NCI-H187 (cell line): ENCODE measurements at regions not wholly inside any gene's neighbourhood (a gene's known extent, or its start where the extent isn't known, plus 50 kb on each side); places are given as distances from the start of the nearest gene placed in this dataset.

Source experiments
- DNase-seq, 2 experiments: peaks; one replicate each; lab custom pipeline; 2025; lab: John Stamatoyannopoulos, UW

- DNase-seq = no peak
Measured at GRCh38 chr6:44636561-44637248, 249.2 kb downstream of the CDC5L start.

DNA sequence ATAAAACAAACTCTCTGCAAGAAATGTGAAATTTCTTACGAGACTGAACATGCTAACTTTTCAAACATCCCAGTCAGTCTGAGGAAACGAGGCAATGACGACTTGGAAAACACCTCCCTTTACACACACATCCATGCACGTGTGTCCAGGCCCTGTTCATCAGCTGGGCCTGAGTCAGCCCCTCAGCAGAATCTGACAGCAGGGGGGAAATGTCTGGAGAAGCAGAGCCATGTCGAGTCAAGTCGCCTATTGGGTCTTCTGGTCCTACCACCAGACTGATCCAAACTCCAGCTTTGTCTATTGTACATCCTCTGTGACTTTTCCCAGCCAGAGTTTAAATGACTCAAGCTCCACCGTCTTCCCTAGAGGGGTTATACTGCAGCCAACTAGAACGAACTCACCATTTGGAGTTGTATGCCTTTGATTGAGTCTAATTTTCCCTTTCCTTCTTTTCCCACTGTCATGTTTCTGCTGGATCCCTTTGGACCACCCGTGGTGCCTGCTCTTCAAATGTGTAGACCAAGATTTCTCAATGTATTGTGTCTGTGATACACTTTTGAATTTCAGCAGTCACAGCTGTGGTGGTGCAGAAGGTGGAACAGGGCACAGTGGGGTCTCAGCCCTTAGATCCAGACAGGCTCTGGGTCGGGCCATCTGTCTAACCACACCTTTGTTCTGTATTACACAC lies 254.0 kb downstream of the CDC5L start:
- DNase-seq = no peak

- DNase-seq = no peak
Measured at GRCh38 chr6:44642349-44642748, 254.8 kb downstream of the CDC5L start.

GRCh38 chr6:44642870-44643522 lies 255.5 kb downstream of the CDC5L start:
- DNase-seq = no peak

DNA sequence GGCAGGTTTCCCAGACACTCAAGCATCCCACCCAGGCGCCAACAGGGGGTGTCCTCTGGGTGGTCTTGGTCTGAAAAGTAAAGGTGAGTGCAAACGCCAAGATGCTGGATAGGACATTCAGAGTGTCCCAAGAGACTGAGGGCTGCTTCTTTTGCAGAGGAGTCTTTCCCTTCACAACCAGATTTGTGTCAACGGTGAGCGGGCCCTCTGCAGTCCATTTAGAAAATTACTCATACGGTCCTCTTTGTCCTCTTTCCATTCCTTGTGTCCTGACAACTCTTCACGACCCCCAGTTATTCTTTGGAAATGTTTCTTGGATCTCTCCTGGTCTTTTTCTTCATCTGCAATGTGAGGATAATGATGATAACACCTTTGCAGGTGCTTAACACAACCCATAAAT lies 257.8 kb downstream of the CDC5L start:
- no peak for DNase-seq

DNA sequence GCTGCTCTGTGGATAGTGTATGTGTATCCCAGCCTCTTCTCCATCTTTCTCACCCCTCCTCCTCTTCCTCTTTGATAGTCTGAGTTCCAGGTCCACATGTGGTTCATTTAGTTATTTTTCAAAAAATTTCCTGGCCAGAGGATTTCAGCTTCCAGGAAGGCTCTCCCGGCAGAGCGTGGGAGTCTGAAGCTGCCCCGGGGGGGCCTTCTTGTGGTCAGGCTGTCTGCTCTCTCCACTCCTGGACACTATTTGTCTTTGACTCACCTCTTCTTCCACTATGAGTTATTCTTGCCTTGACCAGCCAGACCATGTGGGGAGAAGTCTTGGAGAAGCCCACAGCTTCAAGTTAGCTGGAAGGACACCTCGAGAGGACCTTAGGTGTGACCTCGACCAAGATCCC lies 258.8 kb downstream of the CDC5L start:
- no peak for DNase-seq

DNA sequence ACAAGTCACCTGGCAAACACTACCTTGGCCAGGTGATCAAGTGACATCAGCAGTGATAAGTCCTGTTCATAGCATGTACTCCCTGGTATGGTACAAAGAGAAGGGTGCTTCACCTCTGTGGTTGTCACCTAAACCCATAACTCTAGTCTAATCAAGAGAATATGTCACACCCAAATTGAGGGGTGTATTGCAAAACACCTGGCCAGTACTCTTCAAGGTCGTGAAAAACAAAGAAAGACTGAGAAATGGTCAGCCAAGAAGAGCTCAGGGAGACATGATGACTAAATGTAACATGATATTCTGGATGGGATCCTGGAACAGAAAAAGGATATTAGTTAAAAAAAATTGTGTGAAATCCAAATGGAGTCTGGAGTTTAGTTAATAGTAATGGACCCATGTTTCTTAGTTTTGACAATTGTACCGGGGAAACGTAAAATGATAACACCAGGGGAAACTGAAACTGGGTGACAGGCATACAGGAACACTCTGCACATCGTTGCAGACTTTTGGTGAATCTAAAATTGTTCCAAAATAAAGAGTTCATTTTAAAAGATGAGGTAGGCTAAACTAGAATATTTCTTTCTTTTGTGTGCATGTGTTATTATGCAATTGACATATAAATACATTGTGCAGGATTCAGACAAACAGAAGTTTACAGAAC lies 262.0 kb downstream of the CDC5L start:
- no peak for DNase-seq

DNA sequence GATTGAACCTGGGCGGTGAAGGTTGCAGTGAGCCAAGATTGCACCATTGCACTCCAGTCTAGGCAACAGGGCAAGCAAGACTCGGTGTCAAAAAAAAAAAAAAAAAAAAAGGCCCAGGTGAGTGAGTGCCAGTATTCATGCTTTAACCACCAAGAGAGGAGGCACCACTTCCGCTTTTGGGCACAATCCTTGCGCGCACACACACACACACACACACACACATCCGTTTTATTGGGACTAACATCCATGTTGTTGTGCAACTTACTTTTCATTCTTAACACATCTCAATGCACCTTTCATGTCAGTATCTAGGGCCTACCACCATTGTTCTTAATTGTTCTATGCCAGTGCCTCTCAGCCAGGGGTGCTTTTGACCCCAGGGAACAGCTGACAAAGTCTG lies 263.0 kb downstream of the CDC5L start:
- no peak for DNase-seq

- no peak for DNase-seq
Measured at GRCh38 chr6:44650947-44651346, 263.4 kb downstream of the CDC5L start.

DNA sequence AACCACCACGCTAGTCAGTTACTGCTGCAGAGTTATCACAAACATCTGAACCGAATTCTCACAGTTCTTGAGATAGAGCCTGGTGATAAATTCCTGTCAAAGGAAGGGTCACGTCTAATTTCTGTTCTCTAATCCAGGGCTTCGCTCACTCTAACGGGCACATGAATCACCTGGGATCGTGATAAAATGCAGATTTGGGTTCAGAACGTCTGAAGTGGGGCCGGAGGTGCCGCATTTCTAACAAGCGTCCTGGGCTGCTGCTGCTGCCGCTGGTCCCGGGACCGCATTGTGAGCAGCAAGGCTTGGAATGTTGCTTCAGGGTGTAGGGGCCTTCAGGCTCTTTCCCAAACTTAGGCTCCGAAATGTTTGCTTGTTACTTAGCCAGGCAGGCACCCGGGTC lies 264.1 kb downstream of the CDC5L start:
- DNase-seq = no peak

- DNase-seq = no peak
Measured at GRCh38 chr6:44652547-44652946, 265.0 kb downstream of the CDC5L start.

GRCh38 chr6:44653091-44653490 lies 265.6 kb downstream of the CDC5L start:
- no peak for DNase-seq

GRCh38 chr6:44653761-44654218 lies 266.3 kb downstream of the CDC5L start:
- no peak for DNase-seq

DNA sequence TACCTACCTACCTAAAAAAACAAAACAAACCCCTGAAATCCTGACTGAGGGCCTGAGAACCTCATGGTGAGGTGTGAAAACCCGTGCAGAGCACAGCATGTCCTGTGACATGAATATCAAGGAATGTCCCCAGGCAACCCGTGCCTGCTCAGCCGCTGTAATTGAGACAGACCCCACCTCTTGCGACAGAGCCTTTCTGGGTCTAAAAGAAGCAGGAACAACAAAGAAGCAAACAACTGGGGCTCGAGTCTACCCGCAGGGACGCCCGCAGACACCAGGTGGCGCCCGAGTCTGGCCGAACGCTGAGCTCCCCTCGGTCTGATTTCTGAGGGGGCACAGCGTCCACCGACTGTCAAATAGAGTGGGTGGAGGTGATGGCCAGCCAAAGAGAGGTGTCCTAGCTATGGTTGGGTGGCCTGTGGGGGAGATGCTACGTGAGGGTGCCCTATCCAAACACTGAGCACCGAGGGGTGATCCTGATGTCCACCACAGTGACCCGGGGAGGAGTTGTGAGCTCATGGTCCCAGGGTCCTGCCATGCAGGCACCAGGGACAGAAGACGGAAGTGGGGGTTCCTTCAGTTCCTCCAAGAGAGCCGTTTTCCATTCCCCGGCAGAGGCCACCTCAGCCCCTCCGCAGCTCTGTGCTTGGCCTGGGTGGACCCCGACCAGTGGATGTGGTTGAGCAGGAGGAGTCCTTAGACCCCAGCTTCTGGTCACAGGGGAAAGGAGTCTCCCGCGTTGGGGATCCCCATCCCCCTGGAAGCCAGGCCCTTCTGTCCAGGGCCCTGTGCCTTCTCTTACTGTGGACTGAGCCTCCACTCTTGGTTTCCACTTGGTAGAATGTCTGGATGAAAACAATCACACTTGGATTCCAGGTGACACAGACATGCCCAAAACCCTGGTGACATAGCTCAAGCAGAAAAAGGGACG lies 268.2 kb downstream of the CDC5L start:
- DNase-seq = peak; percentile 3 to 32

GRCh38 chr6:44656691-44657090 lies 269.2 kb downstream of the CDC5L start:
- no peak for DNase-seq

DNA sequence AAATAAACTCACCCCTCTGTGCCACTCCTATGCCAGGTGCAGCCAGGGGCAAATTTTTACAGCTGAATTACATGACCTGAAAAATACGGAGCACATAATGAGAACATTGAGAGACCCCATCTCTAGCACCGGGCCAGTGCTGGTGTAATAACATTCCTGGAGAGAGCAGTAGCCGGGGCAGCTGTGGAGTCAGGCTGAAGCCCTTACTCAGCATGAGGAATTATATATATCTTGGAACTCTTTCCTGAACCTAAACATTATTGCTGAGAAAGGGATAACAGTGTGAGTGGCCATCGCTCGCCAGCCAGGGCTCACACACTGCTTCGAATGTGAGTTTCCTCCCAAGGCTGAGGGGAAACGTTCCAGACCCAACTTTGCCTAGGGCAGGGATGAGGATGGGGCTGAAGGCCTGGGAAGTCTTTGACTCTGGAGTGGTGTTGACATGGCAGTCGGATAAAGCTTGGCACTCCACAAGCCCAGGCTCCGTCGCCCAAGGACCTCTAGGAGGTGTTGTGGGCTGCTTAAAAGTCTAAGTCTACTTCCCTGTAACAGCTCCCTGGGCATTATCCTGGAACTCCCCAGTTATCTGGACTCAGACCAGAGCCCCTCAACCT lies 269.8 kb downstream of the CDC5L start:
- DNase-seq = no peak

DNA sequence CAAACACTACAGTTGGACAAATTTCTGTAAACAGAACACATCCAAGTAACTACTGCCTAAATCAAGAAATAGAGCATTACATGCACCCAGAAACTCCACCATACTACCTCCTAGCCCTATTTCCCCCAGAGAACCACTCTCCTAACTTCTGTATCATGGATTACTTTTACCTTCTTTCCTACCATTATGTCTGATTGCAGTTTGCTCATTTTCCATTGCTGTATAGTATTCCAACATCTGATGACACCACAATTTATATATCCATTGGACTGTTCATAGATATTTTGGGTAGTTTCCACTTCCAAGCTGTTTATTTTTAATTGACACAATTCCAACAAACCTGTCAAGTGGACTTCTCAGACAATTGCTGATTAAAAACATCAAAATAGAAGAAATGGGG lies 271.1 kb downstream of the CDC5L start:
- no peak for DNase-seq

GRCh38 chr6:44659726-44660125 lies 272.2 kb downstream of the CDC5L start:
- DNase-seq = no peak

- DNase-seq = no peak
Measured at GRCh38 chr6:44660561-44661220, 273.2 kb downstream of the CDC5L start.

GRCh38 chr6:44661221-44662008 lies 273.9 kb downstream of the CDC5L start:
- DNase-seq = no peak
